PC-9 (cell line): ENCODE measurements at regions not wholly inside any gene's neighbourhood (a gene's known extent, or its start where the extent isn't known, plus 50 kb on each side); places are given as distances from the start of the nearest gene placed in this dataset.

Source experiments
- BruUV-seq: library from RNA; stranded (reverse); fragments of 400-500 nt; replicated peaks from 2 replicates; lab custom pipeline; 2021; lab: Mats Ljungman, UMichigan
- CTCF ChIA-PET: fragments of 300-600 bp; sonication (Branson Sonifier 250); formaldehyde crosslinking; loops from one replicate; lab custom pipeline; 2022; ENCODE audit warnings: antibody characterized with exemption; lab: Charles Lee
- POLR2A ChIA-PET: fragments of 300-600 bp; sonication (Branson Sonifier 250); formaldehyde crosslinking; loops from one replicate; lab custom pipeline; 2022; ENCODE audit warnings: antibody characterized with exemption; ENCODE audit not compliant: unreplicated experiment; lab: Charles Lee
- DNase-seq, 2 experiments: peaks; one replicate each; pipeline versions ENCODE4 v3.0.0 to v3.0.0-alpha.2; 2015 to 2022; ENCODE audit warnings: mixed read lengths in 1 of 2
- H2AFZ ChIP-seq: fragments of 200-600 bp; sonication (generic); 2 replicates; pipeline ENCODE4 v1.8.1; 2017; ENCODE audit warnings: antibody characterized with exemption
- H3F3A ChIP-seq: fragments of 200-600 bp; sonication (generic); 2 replicates; pipeline ENCODE4 v1.8.1; 2017; ENCODE audit warnings: antibody characterized with exemption, mild to moderate bottlenecking, low read depth; ENCODE audit not compliant: insufficient read depth
- H3K27ac ChIP-seq: fragments of 200-600 bp; sonication (generic); 2 replicates; pipeline ENCODE4 v1.6.1; 2016; ENCODE audit warnings: mixed run types
- H3K27me3 ChIP-seq: fragments of 200-600 bp; sonication (generic); 2 replicates; pipeline ENCODE4 v1.6.1; 2016; ENCODE audit warnings: low read depth, mixed run types; ENCODE audit not compliant: insufficient read depth
- H3K36me3 ChIP-seq: fragments of 200-600 bp; sonication (generic); 2 replicates; pipeline ENCODE4 v1.6.1; 2016; ENCODE audit warnings: low read depth, mixed run types
- H3K4me1 ChIP-seq: fragments of 200-600 bp; sonication (generic); replicated peaks from 2 replicates; pipeline ENCODE4 v1.6.1; 2016; ENCODE audit warnings: mixed run types; ENCODE audit not compliant: insufficient read depth
- H3K4me2 ChIP-seq: fragments of 200-600 bp; sonication (generic); 2 replicates; pipeline ENCODE4 v1.6.1; 2017; ENCODE audit warnings: mixed run types
- H3K4me3 ChIP-seq: fragments of 200-600 bp; sonication (generic); 2 replicates; pipeline ENCODE4 v1.6.1; 2016; ENCODE audit warnings: mixed run types
- H3K79me2 ChIP-seq: fragments of 200-600 bp; sonication (generic); 2 replicates; pipeline ENCODE4 v1.6.1; 2017; ENCODE audit warnings: low read depth, mixed run types
- H3K9me2 ChIP-seq: fragments of 200-600 bp; sonication (generic); 2 replicates; pipeline ENCODE4 v1.8.1; 2017; ENCODE audit warnings: mild to moderate bottlenecking; ENCODE audit not compliant: insufficient read depth
- H3K9me3 ChIP-seq: fragments of 200-600 bp; sonication (generic); 2 replicates; pipeline ENCODE4 v1.8.1; 2016; ENCODE audit warnings: low read depth; ENCODE audit not compliant: insufficient read depth
- H4K20me1 ChIP-seq: fragments of 200-600 bp; sonication (generic); 2 replicates; pipeline ENCODE4 v1.8.1; 2017; ENCODE audit not compliant: insufficient read depth
- CTCF ChIP-seq: fragments of 200-600 bp; sonication (generic); conservative IDR thresholded peaks from 2 replicates; pipeline ENCODE4 v1.6.1; 2017; ENCODE audit warnings: mixed run types, antibody characterized with exemption, mild to moderate bottlenecking, moderate library complexity
- EZH2 ChIP-seq: fragments of 200-600 bp; sonication (generic); IDR thresholded peaks from 2 replicates; pipeline ENCODE4 v1.8.0; 2017; ENCODE audit warnings: antibody characterized with exemption, low read depth
- intact Hi-C: fragments of 100-400 bp; cut with micrococcal nuclease; formaldehyde crosslinking; loops from one replicate; pipeline ENCODE4 v1.10.0; 2022; ENCODE audit not compliant: unreplicated experiment

- ChIA-PET POLR2A (no interaction called here), CTCF (no interaction called here)
- no TSS peak for BruUV-seq
- no peak overlapping the region for H3K4me3 ChIP-seq
- H3K79me2 ChIP-seq = no peaks in the 10 kb centered on the region
- H3K36me3 ChIP-seq = no peaks in the 10 kb centered on the region
- H3K9me3 ChIP-seq = no peaks in the 10 kb centered on the region
- H3K4me2 ChIP-seq = no peak overlapping the region
- TF ChIP-seq CTCF = no peak
- no peak for TF ChIP-seq EZH2
- intact Hi-C loops = no loop called here
- DNase-seq = no peak
- H3K9me2 ChIP-seq = no peaks in the 10 kb centered on the region
- no peak overlapping the region for H3K27ac ChIP-seq
- no peaks in the 10 kb centered on the region for H3K4me1 ChIP-seq
- peaks cover 93% of the 10 kb centered on the region for H3K27me3 ChIP-seq
- no peaks in the 10 kb centered on the region for H3F3A ChIP-seq
- H4K20me1 ChIP-seq = peaks cover 10% of the 10 kb centered on the region; the same call in 1 of the 2 replicates
- no peak overlapping the region for H2AFZ ChIP-seq
Measured at GRCh38 chr22:49235463-49236300, 592.0 kb downstream of the BRD1 start.

GRCh38 chr22:49234459-49234858, 593.2 kb downstream of the BRD1 start:
- intact Hi-C loops = no loop called here
- Histone ChIP-seq H3K79me2 (no peaks in the 10 kb centered on the region), H3K4me2 (no peak overlapping the region), H3K36me3 (no peaks in the 10 kb centered on the region), H3F3A (no peaks in the 10 kb centered on the region), H3K9me3 (no peaks in the 10 kb centered on the region), H3K27me3 (peaks cover 88% of the 10 kb centered on the region), H3K4me3 (no peak overlapping the region), H3K9me2 (no peaks in the 10 kb centered on the region), H3K4me1 (no peaks in the 10 kb centered on the region), H3K27ac (no peak overlapping the region), H4K20me1 (peaks cover 7% of the 10 kb centered on the region; the same call in 1 of the 2 replicates), H2AFZ (no peak overlapping the region)
- POLR2A ChIA-PET = no interaction called here
- BruUV-seq = no TSS peak
- TF ChIP-seq CTCF = no peak
- TF ChIP-seq EZH2 = no peak
- CTCF ChIA-PET = no interaction called here
- no peak for DNase-seq

GRCh38 chr22:49233507-49234100, 594.1 kb downstream of the BRD1 start:
- intact Hi-C loops = no loop called here
- Histone ChIP-seq H3K4me1 (no peaks in the 10 kb centered on the region), H3K9me2 (no peaks in the 10 kb centered on the region), H3K27me3 (peaks cover 88% of the 10 kb centered on the region), H3K27ac (no peak overlapping the region), H3K4me3 (no peak overlapping the region), H4K20me1 (peaks cover 7% of the 10 kb centered on the region; the same call in 1 of the 2 replicates), H2AFZ (no peak overlapping the region), H3K36me3 (no peaks in the 10 kb centered on the region), H3K9me3 (no peaks in the 10 kb centered on the region), H3K79me2 (no peaks in the 10 kb centered on the region), H3K4me2 (no peak overlapping the region), H3F3A (no peaks in the 10 kb centered on the region)
- BruUV-seq = no TSS peak
- no peak for TF ChIP-seq CTCF
- no peak for TF ChIP-seq EZH2
- POLR2A ChIA-PET = no interaction called here
- CTCF ChIA-PET = no interaction called here
- DNase-seq = no peak
